H1 (cell line): ENCODE measurements at regions not wholly inside any gene's neighbourhood (a gene's known extent, or its start where the extent isn't known, plus 50 kb on each side); places are given as distances from the start of the nearest gene placed in this dataset.

Experiments
- BCL11A ChIP-seq, 2 experiments: IDR thresholded peaks; one replicate each; pipeline ENCODE4 v1.6.1; 2011; ENCODE audit warnings: low read depth in 2 of 2, low read length in 2 of 2, mild to moderate bottlenecking in 2 of 2
- BRCA1 ChIP-seq: IDR thresholded peaks from 2 replicates; pipeline ENCODE4 v1.6.1; 2012; ENCODE audit warnings: low read depth, low read length, improper control_type of control experiment
- CHD7 ChIP-seq: fragments of 300-600 bp; sonication (generic); IDR thresholded peaks from 2 replicates; pipeline ENCODE4 v1.7.1; 2012; ENCODE audit warnings: low read length, moderate library complexity, mild to moderate bottlenecking, inconsistent platforms; ENCODE audit not compliant: insufficient replicate concordance
- CREB1 ChIP-seq: IDR thresholded peaks from 2 replicates; pipeline ENCODE4 v1.6.1; 2012; ENCODE audit warnings: inconsistent platforms
- CTCF ChIP-seq, 3 experiments: IDR thresholded peaks; 1 replicate in 2 of 3; 2 replicates in 1 of 3; pipeline versions ENCODE4 v1.5.1 to v1.6.1; 2011; ENCODE audit warnings: low read length in 3 of 3, mild to moderate bottlenecking in 3 of 3, inconsistent platforms in 2 of 3, low read depth in 1 of 3, moderate library complexity in 1 of 3; ENCODE audit not compliant: insufficient read depth in 1 of 3; ENCODE audit errors: control extremely low read depth in 1 of 3
- EGR1 ChIP-seq: IDR thresholded peaks from 2 replicates; pipeline ENCODE4 v1.6.1; 2011; ENCODE audit warnings: low read depth, low read length, borderline replicate concordance
- EZH2 ChIP-seq: fragments of 200-600 bp; sonication (generic); IDR thresholded peaks from 2 replicates; pipeline ENCODE4 v1.7.1; 2012; ENCODE audit warnings: low read depth, mild to moderate bottlenecking, moderate library complexity, low read length, inconsistent platforms; ENCODE audit not compliant: severe bottlenecking
- KDM1A ChIP-seq: fragments of 200-600, 300-600 bp; sonication (generic); IDR thresholded peaks from 2 replicates; pipeline ENCODE4 v1.7.1; 2016; ENCODE audit warnings: mild to moderate bottlenecking, low read length, borderline replicate concordance
- POLR2A ChIP-seq, 2 experiments: IDR thresholded peaks; 1 replicate in 1 of 2; 2 replicates in 1 of 2; pipeline ENCODE4 v1.6.1; 2011; ENCODE audit warnings: low read depth in 2 of 2, low read length in 2 of 2, mild to moderate bottlenecking in 2 of 2; ENCODE audit errors: control extremely low read depth in 1 of 2
- POLR2AphosphoS5 ChIP-seq: IDR thresholded peaks from 2 replicates; pipeline ENCODE4 v1.6.1; 2011; ENCODE audit warnings: low read depth, low read length
- SIN3A ChIP-seq, 2 experiments: IDR thresholded peaks in 1 of 2; conservative IDR thresholded peaks in 1 of 2; 2 replicates each; pipeline ENCODE4 v1.6.1; 2011 to 2012; ENCODE audit warnings: low read length in 2 of 2, improper control_type of control experiment in 1 of 2, low read depth in 1 of 2, mild to moderate bottlenecking in 1 of 2
- TCF12 ChIP-seq: IDR thresholded peaks from 2 replicates; pipeline ENCODE4 v1.6.1; 2011; ENCODE audit warnings: low read depth, mild to moderate bottlenecking, low read length
- TEAD4 ChIP-seq: IDR thresholded peaks from 2 replicates; pipeline ENCODE4 v1.6.1; 2012; ENCODE audit warnings: low read depth, low read length, inconsistent platforms, mixed read lengths
- USF2 ChIP-seq: IDR thresholded peaks from 2 replicates; pipeline ENCODE4 v1.6.1; 2011; ENCODE audit warnings: low read length, improper control_type of control experiment

- TF ChIP-seq POLR2A (IDR thresholded peaks at IDR 0.05; ENCODE audit: control extremely low read depth in 1 of 2, low read depth in 2 of 2, low read length in 2 of 2) (no peak), CTCF (IDR thresholded peaks at IDR 0.05; ENCODE audit: control extremely low read depth in 1 of 3, insufficient read depth in 1 of 3, low read depth in 1 of 3, low read length in 3 of 3) (no peak), EGR1 (no peak), SIN3A (conservative IDR thresholded peaks at IDR 0.05 in 1 of 2, IDR thresholded peaks at IDR 0.05 in 1 of 2; ENCODE audit: low read depth in 1 of 2, low read length in 2 of 2) (no peak), TEAD4 (no peak), USF2 (no peak), TCF12 (no peak), BRCA1 (no peak), EZH2 (no peak), CHD7 (no peak), KDM1A (no peak), POLR2AphosphoS5 (no peak), CREB1 (no peak), BCL11A (IDR thresholded peaks at IDR 0.05; ENCODE audit: low read depth in 2 of 2, low read length in 2 of 2) (no peak)
Measured at GRCh38 chr14:104419865-104420505, 159.6 kb upstream of the C14orf180 start.
